HG03469 (cell line): ENCODE measurements at regions not wholly inside any gene's neighbourhood (a gene's known extent, or its start where the extent isn't known, plus 50 kb on each side); places are given as distances from the start of the nearest gene placed in this dataset.

Experiments used
- ATAC-seq: cut with Tn5 transposase; IDR thresholded peaks from one replicate; pipeline ENCODE4 v1.9.1; 2021; ENCODE audit warnings: mild to moderate bottlenecking, moderate library complexity, moderate number of reproducible peaks; ENCODE audit not compliant: unreplicated experiment

DNA sequence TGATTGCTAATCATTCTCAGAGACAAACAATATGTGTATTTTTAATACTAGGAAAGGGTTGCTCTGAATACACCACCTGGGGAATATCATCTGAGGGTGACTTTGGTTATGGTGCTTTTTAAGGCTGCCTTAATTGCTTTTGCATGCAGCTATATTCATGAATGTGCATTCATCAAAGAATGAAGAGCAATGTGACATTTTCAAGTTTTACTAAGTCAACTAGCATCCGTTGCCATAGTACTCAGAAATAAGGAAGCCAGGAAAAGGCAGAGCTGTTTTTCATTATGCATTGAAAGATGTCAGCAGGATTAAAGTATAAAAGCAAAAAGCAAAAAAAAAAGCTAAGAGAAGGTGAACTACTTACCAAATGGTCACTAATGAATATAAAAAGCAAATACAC is 67.4 kb upstream of the PCDH18 start:
- ATAC-seq = no peak

DNA sequence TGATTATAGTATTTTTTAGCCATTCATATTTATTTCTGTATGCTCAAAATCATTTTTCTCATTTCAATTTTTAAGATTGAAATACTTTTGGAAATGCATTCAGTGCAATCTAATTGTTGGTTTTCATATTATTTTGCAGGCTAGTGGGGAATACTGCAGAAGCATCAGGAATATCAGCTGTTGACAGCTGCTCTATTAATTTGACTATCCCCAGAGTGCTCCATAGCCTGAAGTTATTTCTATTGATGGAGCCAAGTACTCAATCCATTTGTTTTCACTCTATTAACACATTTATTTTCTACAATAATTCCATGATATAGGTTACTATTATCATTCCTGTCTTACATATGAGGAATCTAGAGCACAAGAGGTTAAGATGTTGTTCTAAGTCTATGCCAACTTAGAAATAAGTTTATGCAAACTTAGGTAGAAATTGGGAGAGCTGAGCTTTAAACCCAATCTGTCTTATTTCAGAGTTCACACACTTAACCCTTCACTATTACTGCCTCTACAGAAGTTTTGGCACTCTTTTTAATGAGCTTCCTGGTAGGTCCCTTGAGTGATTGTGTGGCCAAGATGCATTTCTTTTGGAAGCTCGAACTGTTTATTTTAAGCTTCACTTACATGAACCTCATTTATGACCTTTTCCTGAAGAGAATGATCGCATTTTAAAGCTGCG is 65.6 kb upstream of the PCDH18 start:
- no peak for ATAC-seq

DNA sequence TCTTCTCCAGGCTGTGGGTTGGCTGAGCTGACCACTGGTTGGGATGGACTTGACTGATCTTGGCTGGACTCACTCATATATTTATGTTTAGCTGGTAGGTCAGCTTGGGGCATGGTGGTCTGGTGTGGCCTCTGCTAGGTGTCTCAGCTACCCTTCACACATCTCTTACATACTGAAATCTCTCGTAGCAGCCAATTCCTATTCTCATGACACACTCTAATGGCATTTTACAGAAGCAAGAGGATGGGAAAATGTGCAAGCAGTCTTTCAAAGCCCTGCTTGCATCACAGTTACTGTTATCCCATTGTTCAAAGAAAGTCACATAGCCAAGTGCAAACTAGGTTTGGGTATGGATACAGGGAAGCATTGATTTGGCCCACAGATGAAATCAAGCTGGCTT is 55.5 kb upstream of the PCDH18 start:
- no peak for ATAC-seq

DNA sequence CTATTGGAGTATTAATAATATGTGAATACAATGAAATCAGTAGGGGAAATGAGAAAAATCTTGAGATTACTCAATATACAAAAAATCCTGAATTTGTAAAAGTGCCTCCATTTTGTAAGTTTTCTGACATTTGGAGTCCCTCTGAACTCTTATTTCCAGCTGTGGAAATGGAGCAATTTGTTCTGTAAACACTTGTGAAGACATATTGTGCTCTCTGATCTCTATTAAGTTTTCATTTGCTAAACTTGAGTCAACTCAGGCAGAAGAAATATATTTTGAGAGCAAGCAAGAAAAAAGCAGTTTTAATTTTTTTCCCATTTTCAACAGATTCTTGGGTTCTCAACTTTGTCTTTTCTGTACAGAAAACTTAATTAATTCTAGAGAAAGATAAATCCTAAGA is 51.4 kb upstream of the PCDH18 start:
- ATAC-seq = no peak
